H9 (cell line): ENCODE measurements at regions not wholly inside any gene's neighbourhood (a gene's known extent, or its start where the extent isn't known, plus 50 kb on each side); places are given as distances from the start of the nearest gene placed in this dataset.

ENCODE experiments used
- DNase-seq: peaks from one replicate; pipeline ENCODE4 v3.0.0-alpha.2; 2017
- H2AFZ ChIP-seq: one replicate; pipeline ENCODE4 v1.6.1; 2013; ENCODE audit warnings: mild to moderate bottlenecking, low read length, control low read depth, moderate library complexity
- H2AK5ac ChIP-seq: 2 replicates; pipeline ENCODE4 v1.6.1; 2013; ENCODE audit warnings: low read length, control low read depth, mixed read lengths; ENCODE audit not compliant: insufficient read length
- H2BK120ac ChIP-seq: one replicate; pipeline ENCODE4 v1.6.1; 2013; ENCODE audit warnings: low read depth, mild to moderate bottlenecking, low read length, control low read depth, inconsistent platforms; ENCODE audit not compliant: poor library complexity, severe bottlenecking
- H2BK12ac ChIP-seq: 2 replicates; pipeline ENCODE4 v1.6.1; 2013; ENCODE audit warnings: low read length, control low read depth, mixed read lengths, low read depth; ENCODE audit not compliant: insufficient read length
- H2BK15ac ChIP-seq: 2 replicates; pipeline ENCODE4 v1.6.1; 2013; ENCODE audit warnings: low read depth, low read length, control low read depth
- H2BK20ac ChIP-seq: one replicate; pipeline ENCODE4 v1.6.1; 2013; ENCODE audit warnings: low read depth, mild to moderate bottlenecking, low read length, control low read depth, inconsistent platforms; ENCODE audit not compliant: poor library complexity, severe bottlenecking
- H2BK5ac ChIP-seq: 2 replicates; pipeline ENCODE4 v1.6.1; 2013; ENCODE audit warnings: low read length, control low read depth, mixed read lengths; ENCODE audit not compliant: insufficient read length
- H3K14ac ChIP-seq: 2 replicates; pipeline ENCODE4 v1.6.1; 2013; ENCODE audit warnings: low read length, control low read depth; ENCODE audit not compliant: insufficient read depth
- H3K18ac ChIP-seq: 2 replicates; pipeline ENCODE4 v1.6.1; 2013; ENCODE audit warnings: low read depth, mild to moderate bottlenecking, mixed read lengths, low read length, control low read depth; ENCODE audit not compliant: insufficient read length
- H3K23ac ChIP-seq: 2 replicates; pipeline ENCODE4 v1.6.1; 2013; ENCODE audit warnings: low read length, control low read depth, mixed read lengths, low read depth; ENCODE audit not compliant: insufficient read length
- H3K23me2 ChIP-seq: 2 replicates; pipeline ENCODE4 v1.6.1; 2013; ENCODE audit warnings: low read depth, mild to moderate bottlenecking, mixed read lengths, low read length, control low read depth; ENCODE audit not compliant: insufficient read length, poor library complexity, severe bottlenecking
- H3K27ac ChIP-seq: 2 replicates; pipeline ENCODE4 v1.5.1; 2013; ENCODE audit warnings: low read length, control low read depth, mixed read lengths, low read depth; ENCODE audit not compliant: insufficient read length
- H3K27me3 ChIP-seq: 2 replicates; pipeline ENCODE4 v1.6.1; 2013; ENCODE audit warnings: low read length, control low read depth, inconsistent platforms; ENCODE audit not compliant: insufficient read depth
- H3K4ac ChIP-seq: 2 replicates; pipeline ENCODE4 v1.6.1; 2013; ENCODE audit warnings: low read depth, mild to moderate bottlenecking, control low read depth, inconsistent platforms, low read length, moderate library complexity
- H3K4me1 ChIP-seq: 2 replicates; pipeline ENCODE4 v1.6.1; 2013; ENCODE audit warnings: low read length, control low read depth, inconsistent platforms; ENCODE audit not compliant: insufficient read depth
- H3K4me2 ChIP-seq: 2 replicates; pipeline ENCODE4 v1.6.1; 2013; ENCODE audit warnings: low read length, control low read depth, mixed read lengths; ENCODE audit not compliant: insufficient read length, insufficient read depth
- H3K56ac ChIP-seq: 2 replicates; pipeline ENCODE4 v1.6.1; 2013; ENCODE audit warnings: low read depth, mild to moderate bottlenecking, mixed read lengths, low read length, control low read depth; ENCODE audit not compliant: insufficient read length
- H3K79me1 ChIP-seq: 2 replicates; pipeline ENCODE4 v1.6.1; 2013; ENCODE audit warnings: low read depth, mild to moderate bottlenecking, moderate library complexity, low read length, control low read depth, inconsistent platforms; ENCODE audit not compliant: insufficient read depth, poor library complexity, severe bottlenecking
- H3K79me2 ChIP-seq: 2 replicates; pipeline ENCODE4 v1.6.1; 2013; ENCODE audit warnings: low read length, control low read depth, inconsistent platforms; ENCODE audit not compliant: insufficient read depth
- H3K9ac ChIP-seq: 2 replicates; pipeline ENCODE4 v1.6.1; 2013; ENCODE audit warnings: low read length, control low read depth, mixed read lengths; ENCODE audit not compliant: insufficient read length; ENCODE audit errors: extremely low read depth
- H3K9me3 ChIP-seq: one replicate; pipeline ENCODE4 v1.6.1; 2013; ENCODE audit warnings: low read depth, low read length, inconsistent platforms; ENCODE audit not compliant: control insufficient read depth
- H3T11ph ChIP-seq: one replicate; pipeline ENCODE4 v1.6.1; 2013; ENCODE audit warnings: mild to moderate bottlenecking, low read length, control low read depth, inconsistent platforms
- H4K20me1 ChIP-seq: one replicate; pipeline ENCODE4 v1.6.1; 2013; ENCODE audit not compliant: control insufficient read depth, insufficient read length, insufficient read depth
- H4K5ac ChIP-seq: 2 replicates; pipeline ENCODE4 v1.6.1; 2013; ENCODE audit warnings: low read depth, mild to moderate bottlenecking, mixed read lengths, low read length, control low read depth; ENCODE audit not compliant: insufficient read length
- H4K8ac ChIP-seq: replicated peaks from 2 replicates; pipeline ENCODE4 v1.6.1; 2013; ENCODE audit warnings: low read length, control low read depth, mixed read lengths, low read depth; ENCODE audit not compliant: insufficient read length
- H4K91ac ChIP-seq: 2 replicates; pipeline ENCODE4 v1.6.1; 2013; ENCODE audit warnings: low read depth, mild to moderate bottlenecking, moderate library complexity, mixed read lengths, low read length, control low read depth; ENCODE audit not compliant: insufficient read length
- H3K27ac Mint-ChIP-seq, 3 experiments: 2 replicates in 2 of 3; 3 replicates in 1 of 3; pipeline ENCODE4 v1.8.0; 2020 to 2021; ENCODE audit warnings: mixed read lengths in 3 of 3, mild to moderate bottlenecking in 1 of 3, moderate library complexity in 1 of 3
- H3K27me3 Mint-ChIP-seq: 2 replicates; pipeline ENCODE4 v1.8.0; 2021; ENCODE audit warnings: low read depth, mild to moderate bottlenecking, moderate library complexity, mixed read lengths
- H3K36me3 Mint-ChIP-seq, 3 experiments: 2 replicates in 2 of 3; 3 replicates in 1 of 3; pipeline ENCODE4 v1.8.0; 2020 to 2021; ENCODE audit warnings: low read depth in 3 of 3, mixed read lengths in 3 of 3; ENCODE audit not compliant: insufficient read depth in 1 of 3
- H3K4me1 Mint-ChIP-seq, 2 experiments: 2 replicates each; pipeline ENCODE4 v1.8.0; 2020; ENCODE audit warnings: mixed read lengths in 2 of 2
- H3K4me3 Mint-ChIP-seq, 2 experiments: 2 replicates in 1 of 2; 3 replicates in 1 of 2; pipeline ENCODE4 v1.8.0; 2020 to 2021; ENCODE audit warnings: mild to moderate bottlenecking in 2 of 2, mixed read lengths in 2 of 2, moderate library complexity in 1 of 2
- H3K9me3 Mint-ChIP-seq, 2 experiments: 2 replicates in 1 of 2; 3 replicates in 1 of 2; pipeline ENCODE4 v1.8.0; 2020; ENCODE audit warnings: mild to moderate bottlenecking in 2 of 2, mixed read lengths in 2 of 2, moderate library complexity in 1 of 2
- WGBS: extraction: QIAGEN DNeasy Blood & Tissue Kit; methylation state at CpG from one replicate; pipeline ENCODE4 v1.1.7; 2013; ENCODE audit warnings: missing lambda C conversion rate, low lambda C conversion rate, mixed read lengths; ENCODE audit not compliant: insufficient read length; ENCODE audit errors: extremely low coverage; 5-methylcytosine and 5-hydroxymethylcytosine counted together
- TF ChIP-seq, protein P1 (sequence below): fragments of 200-600 bp; sonication (generic); conservative IDR thresholded peaks from 3 replicates; pipeline ENCODE4 v1.8.0; 2021; ENCODE audit warnings: antibody characterized with exemption, mild to moderate bottlenecking

DNA sequence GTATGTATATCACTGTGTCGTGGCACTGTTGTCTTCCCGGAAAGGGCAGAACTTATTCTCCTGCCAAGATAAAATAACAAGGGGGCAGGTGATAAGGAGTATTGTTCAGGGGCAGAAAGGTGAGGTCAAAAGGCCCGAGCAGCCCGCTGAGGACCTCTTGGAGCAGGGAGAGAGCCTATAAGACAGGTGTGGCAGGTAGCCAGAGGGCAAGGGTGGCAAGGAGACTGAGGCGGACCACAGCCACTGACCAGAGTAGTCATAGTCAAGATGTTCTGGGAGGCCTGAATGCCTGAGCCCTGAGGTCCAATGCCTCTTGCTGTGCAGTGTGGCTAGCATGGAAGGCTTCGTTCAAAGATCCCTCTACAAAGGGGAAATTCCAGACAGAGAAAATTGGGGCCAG, 172.3 kb upstream of the CHRNA7 start:
- Histone ChIP-seq H2BK5ac (no peak overlapping the region), H2AFZ (no peak overlapping the region), H4K20me1 (no peaks in the 10 kb centered on the region), H2BK120ac (no peak overlapping the region), H4K91ac (no peak overlapping the region), H2AK5ac (no peak overlapping the region), H3K79me2 (no peaks in the 10 kb centered on the region), H4K8ac (no peak overlapping the region), H3K23me2 (no peaks in the 10 kb centered on the region), H2BK12ac (no peak overlapping the region), H3K27me3 (no peaks in the 10 kb centered on the region), H3K9ac (no peak overlapping the region), H4K5ac (no peak overlapping the region), H3K4ac (no peak overlapping the region), H3K4me2 (no peak overlapping the region), H3K56ac (no peak overlapping the region), H3K27ac (no peak overlapping the region), H2BK15ac (no peak overlapping the region), H3K14ac (no peak overlapping the region), H3T11ph (no peak overlapping the region), H3K18ac (no peak overlapping the region), H3K79me1 (peaks cover 2% of the 10 kb centered on the region), H3K4me1 (no peaks in the 10 kb centered on the region; the same call in 1 of the 2 replicates), H2BK20ac (no peak overlapping the region), H3K9me3 (no peaks in the 10 kb centered on the region), H3K23ac (no peak overlapping the region)
- Mint-ChIP-seq H3K27me3 (no peaks in the 10 kb centered on the region), H3K4me3 (no peak overlapping the region), H3K27ac (no peak overlapping the region), H3K36me3 (peaks cover 3 to 15% (median 9%) of the 10 kb centered on the region in 3 experiments), H3K9me3 (peaks cover 5 to 11% of the 10 kb centered on the region in 2 experiments), H3K4me1 (peaks cover 12 to 19% of the 10 kb centered on the region in 2 experiments)
- DNase-seq = no peak
- TF ChIP-seq, protein P1, sequence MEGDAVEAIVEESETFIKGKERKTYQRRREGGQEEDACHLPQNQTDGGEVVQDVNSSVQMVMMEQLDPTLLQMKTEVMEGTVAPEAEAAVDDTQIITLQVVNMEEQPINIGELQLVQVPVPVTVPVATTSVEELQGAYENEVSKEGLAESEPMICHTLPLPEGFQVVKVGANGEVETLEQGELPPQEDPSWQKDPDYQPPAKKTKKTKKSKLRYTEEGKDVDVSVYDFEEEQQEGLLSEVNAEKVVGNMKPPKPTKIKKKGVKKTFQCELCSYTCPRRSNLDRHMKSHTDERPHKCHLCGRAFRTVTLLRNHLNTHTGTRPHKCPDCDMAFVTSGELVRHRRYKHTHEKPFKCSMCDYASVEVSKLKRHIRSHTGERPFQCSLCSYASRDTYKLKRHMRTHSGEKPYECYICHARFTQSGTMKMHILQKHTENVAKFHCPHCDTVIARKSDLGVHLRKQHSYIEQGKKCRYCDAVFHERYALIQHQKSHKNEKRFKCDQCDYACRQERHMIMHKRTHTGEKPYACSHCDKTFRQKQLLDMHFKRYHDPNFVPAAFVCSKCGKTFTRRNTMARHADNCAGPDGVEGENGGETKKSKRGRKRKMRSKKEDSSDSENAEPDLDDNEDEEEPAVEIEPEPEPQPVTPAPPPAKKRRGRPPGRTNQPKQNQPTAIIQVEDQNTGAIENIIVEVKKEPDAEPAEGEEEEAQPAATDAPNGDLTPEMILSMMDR = no peak
- no CpG with 5 or more reads among the region's 6 CpGs for WGBS
